HG03558 (cell line): ENCODE measurements at regions not wholly inside any gene's neighbourhood (a gene's known extent, or its start where the extent isn't known, plus 50 kb on each side); places are given as distances from the start of the nearest gene placed in this dataset.

Source experiments
- ATAC-seq: cut with Tn5 transposase; IDR thresholded peaks from one replicate; pipeline ENCODE4 v1.9.1; 2021; ENCODE audit warnings: moderate number of reproducible peaks; ENCODE audit not compliant: unreplicated experiment; ENCODE audit errors: extremely low read depth

DNA sequence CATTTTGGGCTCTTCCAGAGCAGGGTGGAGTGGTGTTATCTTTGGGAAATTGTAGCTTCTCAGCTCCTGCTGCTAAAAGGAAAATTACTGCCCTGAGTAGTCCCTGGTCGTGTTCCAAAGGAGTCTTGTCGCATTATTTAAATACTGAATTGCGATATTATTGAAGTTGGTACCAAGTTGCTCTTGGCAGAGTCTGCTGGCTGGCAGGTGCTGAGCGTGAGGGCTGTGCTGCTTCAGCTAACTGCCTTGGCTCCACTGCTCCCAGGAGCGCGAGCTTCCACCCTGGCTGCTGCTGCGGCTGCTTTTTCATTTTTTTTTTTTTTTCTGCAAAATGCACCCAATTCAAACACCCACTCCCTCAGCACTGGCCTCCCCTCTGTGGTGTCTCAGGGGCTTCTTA lies 289.8 kb downstream of the MAF start:
- ATAC-seq: no peak

- no peak for ATAC-seq
Measured at GRCh38 chr16:79309606-79310005, 290.9 kb downstream of the MAF start.

DNA sequence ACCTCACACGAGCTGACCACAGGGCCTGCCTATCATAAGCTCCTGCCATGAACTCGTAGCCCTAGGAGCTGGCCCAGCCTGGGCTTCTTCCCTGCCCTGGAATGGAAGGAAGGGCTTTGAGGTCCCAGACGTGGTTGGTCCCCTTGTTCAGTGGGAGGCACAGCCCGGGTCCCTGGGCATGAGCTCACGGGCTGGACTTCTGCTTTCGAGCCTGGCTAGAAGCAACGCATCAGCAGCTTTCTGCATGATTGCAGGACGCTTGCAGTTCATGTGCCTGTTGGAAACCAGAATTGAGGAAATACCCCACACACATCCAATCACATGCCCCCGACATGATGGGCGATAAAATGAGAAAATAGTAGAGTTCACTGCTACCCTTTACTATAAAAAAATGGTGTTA lies 293.3 kb downstream of the MAF start:
- ATAC-seq: no peak

DNA sequence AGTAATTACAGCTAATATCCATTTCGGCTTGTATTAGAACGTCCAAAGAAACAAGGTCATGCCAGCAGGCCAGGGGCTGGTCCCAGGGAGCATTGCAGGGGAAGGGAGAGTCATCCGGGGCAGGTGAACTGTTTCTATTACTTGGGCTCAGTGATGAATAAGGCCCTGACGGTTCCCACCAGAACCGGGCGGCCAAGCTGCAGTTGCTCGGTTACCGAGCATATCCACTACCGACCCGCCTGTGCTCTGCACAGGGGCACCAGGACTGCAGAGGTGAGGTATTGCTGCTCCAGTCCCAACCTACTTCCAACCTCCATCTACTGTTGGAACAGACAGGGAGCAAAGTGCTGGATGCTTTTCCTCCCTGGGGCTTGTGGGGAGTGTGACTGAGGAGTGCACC lies 295.5 kb downstream of the MAF start:
- ATAC-seq: no peak

DNA sequence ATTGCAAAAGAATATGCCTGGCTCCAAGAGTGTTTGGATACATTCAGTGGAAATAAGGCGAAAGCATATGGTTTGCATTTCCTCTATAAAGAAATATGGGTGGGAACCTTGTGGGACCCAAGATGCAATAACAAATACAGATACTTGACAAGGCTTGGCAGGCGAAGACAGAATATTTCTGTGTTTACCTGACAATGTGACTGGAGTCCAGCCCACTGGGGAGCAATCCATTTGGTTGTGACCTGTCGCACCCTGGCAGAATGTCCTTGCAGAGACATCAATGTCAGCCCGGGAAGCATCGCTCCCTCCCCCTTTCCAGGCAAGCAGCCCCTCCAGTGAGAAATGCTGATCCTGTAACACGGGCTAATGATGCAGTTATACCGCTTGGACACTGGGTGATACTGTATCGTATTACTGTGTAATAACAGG lies 296.6 kb downstream of the MAF start:
- no peak for ATAC-seq

GRCh38 chr16:79303206-79303605 lies 297.3 kb downstream of the MAF start:
- no peak for ATAC-seq

GRCh38 chr16:79302731-79303130 lies 297.8 kb downstream of the MAF start:
- ATAC-seq: no peak

DNA sequence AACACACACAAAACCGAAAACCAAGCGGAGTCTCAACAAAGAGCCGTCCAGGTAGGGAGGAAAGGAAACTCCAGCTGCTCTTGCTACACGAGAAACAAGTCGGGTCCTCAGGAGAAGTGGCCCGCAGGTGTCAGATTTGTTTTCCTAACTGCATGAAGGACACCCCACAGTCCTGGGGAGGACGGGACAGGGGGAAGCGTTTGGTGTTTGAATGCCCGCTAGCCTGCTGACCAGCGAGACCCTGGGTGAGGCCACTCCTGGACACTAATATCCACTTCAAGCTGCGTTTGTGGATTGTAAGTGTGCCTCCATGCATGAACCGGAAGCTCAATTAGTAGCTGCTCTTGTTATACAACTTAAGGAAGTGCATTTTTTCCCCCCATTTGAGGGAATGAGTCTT lies 299.5 kb downstream of the MAF start:
- no peak for ATAC-seq

- ATAC-seq: no peak
Measured at GRCh38 chr16:79298894-79299799, 301.4 kb downstream of the MAF start.

DNA sequence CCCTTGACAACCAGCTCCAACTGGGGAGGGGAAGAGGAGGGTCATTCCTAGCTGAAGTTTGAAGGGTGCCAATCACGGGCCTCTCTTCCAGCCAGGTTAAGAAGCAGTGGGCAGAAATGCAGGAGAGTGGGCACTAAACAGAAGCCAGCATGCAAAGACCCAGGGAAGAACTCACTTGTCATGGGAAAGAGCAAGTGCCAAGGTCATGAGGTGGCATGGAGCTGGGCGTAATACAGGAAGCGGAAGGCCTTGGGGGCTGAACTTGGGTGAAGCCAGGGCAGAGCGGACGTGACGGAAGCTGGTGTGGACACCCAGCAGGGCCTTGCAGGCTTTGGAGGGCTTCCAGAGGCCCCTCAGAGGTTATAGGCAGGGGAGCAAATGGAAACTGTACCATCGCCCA lies 302.1 kb downstream of the MAF start:
- no peak for ATAC-seq

GRCh38 chr16:79297805-79298204 lies 302.7 kb downstream of the MAF start:
- no peak for ATAC-seq

DNA sequence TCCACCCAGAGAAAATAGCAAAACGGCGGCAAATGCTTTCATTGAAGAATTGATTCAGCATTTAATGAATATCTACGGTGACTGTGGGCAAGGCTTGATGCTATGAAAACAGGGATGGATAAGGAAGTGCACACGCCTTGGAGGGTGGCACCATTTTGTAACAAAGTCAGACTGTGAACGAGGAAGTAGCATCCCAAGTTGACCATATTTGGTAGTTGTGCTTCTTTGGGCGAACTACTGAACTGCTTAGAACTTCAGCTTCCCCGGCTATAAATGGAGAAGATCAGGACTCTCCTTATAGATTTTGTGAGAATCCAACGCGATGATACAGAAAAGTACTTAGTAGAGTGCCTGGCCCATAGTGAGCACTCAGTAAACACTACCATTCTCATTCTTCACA lies 303.2 kb downstream of the MAF start:
- no peak for ATAC-seq

DNA sequence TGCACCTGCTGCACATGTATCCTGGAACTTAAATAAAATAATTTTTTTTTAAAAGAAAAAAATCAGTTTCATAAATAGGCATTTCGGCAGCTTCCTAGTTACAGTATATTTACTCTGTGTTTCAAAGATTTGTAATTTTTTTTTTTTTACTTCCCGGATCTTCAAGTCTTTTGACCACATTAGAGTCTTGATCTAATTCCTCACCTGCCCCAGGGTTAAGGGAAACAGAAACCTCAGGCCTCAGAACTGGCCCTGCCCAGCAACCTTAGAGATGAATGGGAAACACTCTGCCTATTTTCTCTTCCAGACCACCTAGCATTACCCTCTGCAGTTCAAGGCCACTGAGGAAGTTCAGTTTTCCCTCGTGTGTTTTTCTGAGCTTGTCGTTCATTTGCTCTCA lies 304.0 kb downstream of the MAF start:
- ATAC-seq: no peak

GRCh38 chr16:79295746-79296145 lies 304.8 kb downstream of the MAF start:
- no peak for ATAC-seq

DNA sequence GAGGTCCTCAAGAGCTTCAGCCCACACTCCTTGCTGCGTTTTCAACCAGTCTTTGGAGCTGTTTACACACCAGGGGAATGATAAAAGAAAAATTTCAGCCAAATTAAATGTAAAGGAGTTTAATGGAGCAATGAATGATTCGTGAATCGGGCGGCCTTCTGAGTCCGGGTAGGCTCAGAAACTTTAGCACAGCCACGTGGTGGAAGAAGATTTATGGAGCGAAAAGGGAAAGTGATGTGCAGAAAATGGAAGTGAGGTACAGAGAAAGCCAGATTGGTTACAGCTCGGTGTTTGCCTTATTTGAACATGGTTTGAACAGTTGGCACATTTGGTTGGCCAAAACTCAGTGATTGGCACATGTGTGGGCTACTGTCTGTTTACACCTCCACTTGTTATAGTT lies 305.4 kb downstream of the MAF start:
- no peak for ATAC-seq

GRCh38 chr16:79294568-79294967 lies 306.0 kb downstream of the MAF start:
- ATAC-seq: no peak

- no peak for ATAC-seq
Measured at GRCh38 chr16:79293836-79294460, 306.6 kb downstream of the MAF start.

GRCh38 chr16:79288066-79288465 lies 312.5 kb downstream of the MAF start:
- ATAC-seq: no peak

- ATAC-seq: peak; percentile 2
Measured at GRCh38 chr16:79287424-79287917, 313.1 kb downstream of the MAF start.

GRCh38 chr16:79286646-79287423 lies 313.7 kb downstream of the MAF start:
- ATAC-seq: peak; percentile 65

GRCh38 chr16:79284766-79285165 lies 315.8 kb downstream of the MAF start:
- ATAC-seq: no peak
